Activated T-helper 2 cell treated with anti-CD3 and anti-CD28 coated beads, Interferon-gamma antibody, Interleukin-2, Interleukin-4, amounts not matched to agents 10 μg/mL and 5 μg/mL and 100 μg/mL, durations not matched to agents 14 hours and 24 hours and 36 hours (primary cell): ENCODE measurements at regions not wholly inside any gene's neighbourhood (a gene's known extent, or its start where the extent isn't known, plus 50 kb on each side); places are given as distances from the start of the nearest gene placed in this dataset.

ENCODE experiments used
- DNase-seq: peaks from one replicate; pipeline ENCODE4 v3.0.0; 2021; ENCODE audit warnings: low spot score
- H3K27ac Mint-ChIP-seq: one replicate; pipeline ENCODE4 v1.8.0; 2021; ENCODE audit warnings: mixed read lengths
- H3K27me3 Mint-ChIP-seq: one replicate; pipeline ENCODE4 v1.8.0; 2021; ENCODE audit warnings: low read depth, mixed read lengths
- H3K36me3 Mint-ChIP-seq: one replicate; pipeline ENCODE4 v1.8.0; 2021; ENCODE audit warnings: low read depth, mixed read lengths
- H3K4me1 Mint-ChIP-seq: one replicate; pipeline ENCODE4 v1.8.0; 2021; ENCODE audit warnings: low read depth, mixed read lengths
- H3K4me3 Mint-ChIP-seq: one replicate; pipeline ENCODE4 v1.8.0; 2021; ENCODE audit warnings: low read depth, mild to moderate bottlenecking, moderate library complexity, mixed read lengths
- H3K9me3 Mint-ChIP-seq: one replicate; pipeline ENCODE4 v1.8.0; 2021; ENCODE audit warnings: mixed read lengths
- intact Hi-C: fragments of 100-400 bp; cut with micrococcal nuclease; formaldehyde crosslinking; loops from one replicate; pipeline ENCODE4 v1.15.1; 2023

- no peaks in the 10 kb centered on the region for H3K36me3 Mint-ChIP-seq
- peaks cover 28% of the 10 kb centered on the region for H3K9me3 Mint-ChIP-seq
- H3K4me3 Mint-ChIP-seq = no peak overlapping the region
- H3K4me1 Mint-ChIP-seq = no peaks in the 10 kb centered on the region
- intact Hi-C loops = no loop called here
- no peak for DNase-seq
- H3K27ac Mint-ChIP-seq = no peak overlapping the region
- no peaks in the 10 kb centered on the region for H3K27me3 Mint-ChIP-seq
These were observed 430.2 kb upstream of the VSTM2A start for GRCh38 chr7:54111814-54112511.

DNA sequence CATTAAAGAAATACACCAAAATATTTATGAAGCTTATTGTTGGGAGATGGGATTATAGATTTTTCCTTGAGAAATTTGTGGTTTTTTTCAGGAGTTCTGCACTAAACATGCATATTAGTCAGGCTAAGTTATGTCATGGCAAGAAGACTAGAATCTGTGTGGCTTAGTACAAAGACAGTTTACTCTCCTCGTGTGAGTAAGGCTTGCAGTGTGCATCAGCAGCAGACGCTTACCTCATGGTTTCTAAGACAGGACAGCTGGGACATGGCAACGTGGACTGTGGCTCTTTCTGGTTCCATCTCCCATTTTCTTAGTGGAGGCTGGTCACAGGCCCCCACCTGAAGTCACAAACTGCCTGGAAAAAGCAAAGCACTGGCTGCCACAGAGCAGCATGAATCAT, 429.6 kb upstream of the VSTM2A start:
- Mint-ChIP-seq H3K27me3 (no peaks in the 10 kb centered on the region), H3K9me3 (peaks cover 34% of the 10 kb centered on the region)

DNA sequence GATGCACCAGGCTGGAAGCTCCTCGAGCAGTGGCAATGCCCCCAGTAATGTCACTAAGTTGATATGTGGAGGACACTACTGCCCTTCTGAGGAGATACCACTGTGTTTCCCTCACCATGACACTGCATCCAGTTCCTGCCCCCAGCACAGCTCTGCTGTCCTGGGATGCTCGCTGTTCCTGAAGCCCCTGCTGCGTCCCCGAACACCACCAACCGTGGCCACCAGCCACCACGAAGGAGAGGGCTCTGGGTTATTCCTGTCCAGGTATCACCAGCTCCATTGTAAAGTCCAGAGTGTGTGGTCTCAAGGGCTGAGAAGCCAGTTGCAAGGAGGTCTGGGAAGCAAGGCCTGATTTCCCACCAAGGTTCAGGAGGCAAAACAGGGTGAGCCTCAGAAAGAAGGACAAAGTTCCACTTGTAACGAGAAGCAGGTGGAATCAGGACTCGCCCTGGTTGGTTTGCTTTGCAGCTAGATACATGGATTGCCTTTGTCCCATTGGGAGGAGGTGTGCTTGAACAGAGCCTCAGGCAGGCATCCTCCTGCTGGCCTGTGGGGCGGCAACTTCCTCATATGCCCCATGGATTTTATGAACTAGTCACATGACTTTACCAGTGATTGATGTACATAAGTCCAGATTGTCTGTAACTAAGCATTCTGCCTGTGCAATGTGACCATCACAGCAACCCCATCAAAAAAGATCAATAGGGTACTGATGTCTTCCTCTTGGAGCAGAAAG, 427.0 kb upstream of the VSTM2A start:
- no peak overlapping the region for H3K27ac Mint-ChIP-seq
- no peaks in the 10 kb centered on the region for H3K4me1 Mint-ChIP-seq
- H3K27me3 Mint-ChIP-seq = no peaks in the 10 kb centered on the region
- H3K4me3 Mint-ChIP-seq = no peak overlapping the region
- no peak for DNase-seq
- H3K36me3 Mint-ChIP-seq = no peaks in the 10 kb centered on the region
- intact Hi-C loops = no loop called here
- peaks cover 33% of the 10 kb centered on the region for H3K9me3 Mint-ChIP-seq

More for the DNA sequence above, 429.6 kb upstream of the VSTM2A start:
- Mint-ChIP-seq H3K4me1 (no peaks in the 10 kb centered on the region), H3K27ac (no peak overlapping the region), H3K4me3 (no peak overlapping the region), H3K36me3 (no peaks in the 10 kb centered on the region)
- no peak for DNase-seq
- intact Hi-C loops = no loop called here

- H3K4me3 Mint-ChIP-seq = no peak overlapping the region
- H3K9me3 Mint-ChIP-seq = peaks cover 33% of the 10 kb centered on the region
- no peaks in the 10 kb centered on the region for H3K4me1 Mint-ChIP-seq
- no peak overlapping the region for H3K27ac Mint-ChIP-seq
- DNase-seq = no peak
- intact Hi-C loops = no loop called here
- no peaks in the 10 kb centered on the region for H3K27me3 Mint-ChIP-seq
- no peaks in the 10 kb centered on the region for H3K36me3 Mint-ChIP-seq
These were observed 425.2 kb upstream of the VSTM2A start for GRCh38 chr7:54116956-54117355.

DNA sequence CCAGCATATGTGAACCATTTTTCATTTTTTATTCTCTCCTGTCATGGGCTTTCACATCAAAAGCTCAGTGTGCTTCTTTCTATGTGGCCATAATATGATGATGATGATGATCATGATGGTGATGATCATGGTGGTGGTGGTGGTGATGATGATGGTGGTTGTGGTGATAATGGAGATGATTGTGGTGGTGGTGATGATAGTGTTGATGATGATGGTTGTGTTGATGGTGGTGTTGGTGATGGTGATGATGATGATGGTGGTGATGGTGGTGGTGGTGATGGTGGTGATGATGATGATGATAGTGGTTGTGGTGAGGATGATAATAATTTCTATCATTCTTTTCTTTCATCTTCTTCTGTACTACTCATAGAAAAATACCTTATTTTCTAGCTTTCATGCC, 413.1 kb upstream of the VSTM2A start:
- Mint-ChIP-seq H3K4me3 (no peak overlapping the region), H3K9me3 (peaks cover 50% of the 10 kb centered on the region), H3K4me1 (no peaks in the 10 kb centered on the region), H3K36me3 (no peaks in the 10 kb centered on the region), H3K27me3 (no peaks in the 10 kb centered on the region), H3K27ac (no peak overlapping the region)
- intact Hi-C loops = no loop called here
- no peak for DNase-seq

GRCh38 chr7:54141576-54141975, 400.6 kb upstream of the VSTM2A start:
- peaks cover 53% of the 10 kb centered on the region for H3K9me3 Mint-ChIP-seq
- no peak overlapping the region for H3K27ac Mint-ChIP-seq
- no peaks in the 10 kb centered on the region for H3K4me1 Mint-ChIP-seq
- no peaks in the 10 kb centered on the region for H3K27me3 Mint-ChIP-seq
- intact Hi-C loops = no loop called here
- H3K4me3 Mint-ChIP-seq = no peak overlapping the region
- DNase-seq = no peak
- H3K36me3 Mint-ChIP-seq = no peaks in the 10 kb centered on the region

- Mint-ChIP-seq H3K4me1 (no peaks in the 10 kb centered on the region), H3K4me3 (no peak overlapping the region), H3K36me3 (no peaks in the 10 kb centered on the region), H3K27ac (no peak overlapping the region), H3K27me3 (no peaks in the 10 kb centered on the region), H3K9me3 (peaks cover 64% of the 10 kb centered on the region)
- intact Hi-C loops = no loop called here
- no peak for DNase-seq
These were observed 396.5 kb upstream of the VSTM2A start for GRCh38 chr7:54145716-54146115.

GRCh38 chr7:54153462-54153861, 388.7 kb upstream of the VSTM2A start:
- intact Hi-C loops = no loop called here
- Mint-ChIP-seq H3K4me1 (no peaks in the 10 kb centered on the region), H3K27ac (no peak overlapping the region), H3K27me3 (no peaks in the 10 kb centered on the region), H3K4me3 (no peak overlapping the region), H3K36me3 (no peaks in the 10 kb centered on the region), H3K9me3 (peaks cover 67% of the 10 kb centered on the region)
- DNase-seq = no peak

GRCh38 chr7:54159088-54159487, 383.1 kb upstream of the VSTM2A start:
- H3K4me3 Mint-ChIP-seq = no peak overlapping the region
- intact Hi-C loops = no loop called here
- H3K36me3 Mint-ChIP-seq = no peaks in the 10 kb centered on the region
- no peak for DNase-seq
- H3K27ac Mint-ChIP-seq = no peak overlapping the region
- H3K27me3 Mint-ChIP-seq = no peaks in the 10 kb centered on the region
- H3K4me1 Mint-ChIP-seq = no peaks in the 10 kb centered on the region
- H3K9me3 Mint-ChIP-seq = peaks cover 60% of the 10 kb centered on the region

- Mint-ChIP-seq H3K27me3 (no peaks in the 10 kb centered on the region), H3K27ac (no peak overlapping the region), H3K4me1 (no peaks in the 10 kb centered on the region), H3K4me3 (no peak overlapping the region), H3K9me3 (peaks cover 43% of the 10 kb centered on the region), H3K36me3 (no peaks in the 10 kb centered on the region)
- intact Hi-C loops = no loop called here
- no peak for DNase-seq
These were observed 380.6 kb upstream of the VSTM2A start for GRCh38 chr7:54161621-54162020.

DNA sequence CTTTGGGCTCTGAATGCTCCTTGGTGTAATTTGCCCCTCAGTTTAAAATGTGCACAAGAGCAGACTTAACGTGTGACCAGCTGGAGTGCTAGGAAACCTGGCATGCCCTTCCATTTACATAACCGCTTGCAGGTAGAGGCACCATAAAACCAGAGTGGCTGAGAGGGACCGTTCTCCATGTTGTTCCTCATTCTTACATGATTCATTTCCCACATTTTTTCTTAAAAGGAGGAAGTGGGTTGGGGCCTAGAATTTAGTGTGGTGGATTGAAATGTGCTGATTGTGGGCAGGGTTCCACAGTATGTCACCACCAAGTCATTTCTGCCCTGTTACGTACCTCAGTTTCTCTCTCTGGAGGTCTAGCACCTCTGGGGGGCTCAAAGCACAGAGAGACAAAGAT, 375.8 kb upstream of the VSTM2A start:
- no peak overlapping the region for H3K27ac Mint-ChIP-seq
- H3K36me3 Mint-ChIP-seq = no peaks in the 10 kb centered on the region
- no peak overlapping the region for H3K4me3 Mint-ChIP-seq
- H3K9me3 Mint-ChIP-seq = peaks cover 28% of the 10 kb centered on the region
- no peak for DNase-seq
- H3K27me3 Mint-ChIP-seq = no peaks in the 10 kb centered on the region
- H3K4me1 Mint-ChIP-seq = no peaks in the 10 kb centered on the region
- intact Hi-C loops = no loop called here

GRCh38 chr7:54179321-54180029, 362.7 kb upstream of the VSTM2A start:
- DNase-seq = no peak
- Mint-ChIP-seq H3K27me3 (no peaks in the 10 kb centered on the region), H3K27ac (no peak overlapping the region), H3K4me1 (no peaks in the 10 kb centered on the region), H3K4me3 (no peak overlapping the region), H3K36me3 (no peaks in the 10 kb centered on the region), H3K9me3 (peaks cover 57% of the 10 kb centered on the region)
- intact Hi-C loops = no loop called here

DNA sequence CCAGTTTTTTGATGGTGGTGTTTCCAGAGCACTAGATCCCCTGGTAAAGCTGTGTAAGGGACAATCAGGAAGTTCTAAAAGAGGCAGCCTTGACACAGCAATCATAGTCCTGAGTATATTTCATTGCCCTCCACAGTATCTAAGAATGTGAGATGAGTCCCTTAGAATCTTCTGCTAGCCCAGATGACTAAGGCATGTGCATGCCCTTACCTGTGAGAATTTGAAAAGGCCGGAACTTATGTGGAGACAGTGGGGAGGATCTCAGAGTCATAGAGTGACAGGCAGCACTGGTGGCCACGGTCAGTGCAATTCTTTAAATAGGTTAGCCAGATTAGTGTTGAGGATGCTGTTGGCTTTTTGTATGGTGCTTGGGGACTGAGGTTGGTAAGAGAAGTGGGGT, 361.4 kb upstream of the VSTM2A start:
- Mint-ChIP-seq H3K36me3 (no peaks in the 10 kb centered on the region), H3K9me3 (peaks cover 66% of the 10 kb centered on the region), H3K27ac (no peak overlapping the region), H3K27me3 (no peaks in the 10 kb centered on the region), H3K4me1 (no peaks in the 10 kb centered on the region), H3K4me3 (no peak overlapping the region)
- no peak for DNase-seq
- intact Hi-C loops = no loop called here
